ENCODE measurements at regions not wholly inside any gene's neighbourhood (a gene's known extent, or its start where the extent isn't known, plus 50 kb on each side); places are given as distances from the start of the nearest gene placed in this dataset.

- no peak for TF ChIP-seq CTCF (IDR thresholded peaks at IDR 0.05)
- TF ChIP-seq HDAC2 (IDR thresholded peaks at IDR 0.05) = no peak
- TF ChIP-seq EP300 (IDR thresholded peaks at IDR 0.05) = no peak
- TF ChIP-seq POLR2A (IDR thresholded peaks at IDR 0.05; ENCODE audit: low read length) = no peak
- TF ChIP-seq CHD2 (IDR thresholded peaks at IDR 0.05; ENCODE audit: low read length, partially characterized antibody) = no peak
- TF ChIP-seq BHLHE40 (IDR thresholded peaks at IDR 0.05; ENCODE audit: low read depth, low read length) = no peak
- TF ChIP-seq JUN (IDR thresholded peaks at IDR 0.05) = no peak
- no peak for TF ChIP-seq MAZ (IDR thresholded peaks at IDR 0.05; ENCODE audit: borderline replicate concordance, low read depth, low read length)
- no peak for TF ChIP-seq POLR2AphosphoS2 (conservative IDR thresholded peaks at IDR 0.05; ENCODE audit: low read length)
- no peak for TF ChIP-seq RARB (CRISPR knock-in tag; IDR thresholded peaks at IDR 0.05)
- TF ChIP-seq RAD21 (conservative IDR thresholded peaks at IDR 0.05 in 1 of 2, IDR thresholded peaks at IDR 0.05 in 1 of 2) = no peak
- no peak for TF ChIP-seq MAX (IDR thresholded peaks at IDR 0.05)
- TF ChIP-seq TP53 (CRISPR knock-in tag; IDR thresholded peaks at IDR 0.05) = no peak
Measured at GRCh38 chr5:39506211-39506610, 81.4 kb upstream of the DAB2 start.
